PC-9 (cell line): ENCODE measurements at regions not wholly inside any gene's neighbourhood (a gene's known extent, or its start where the extent isn't known, plus 50 kb on each side); places are given as distances from the start of the nearest gene placed in this dataset.

Source experiments
- EZH2 ChIP-seq: fragments of 200-600 bp; sonication (generic); IDR thresholded peaks from 2 replicates; pipeline ENCODE4 v1.8.0; 2017; ENCODE audit warnings: antibody characterized with exemption, low read depth
- TF ChIP-seq, protein P1 (sequence below): fragments of 200-600 bp; sonication (generic); conservative IDR thresholded peaks from 2 replicates; pipeline ENCODE4 v1.6.1; 2017; ENCODE audit warnings: mixed run types, antibody characterized with exemption, mild to moderate bottlenecking, moderate library complexity

DNA sequence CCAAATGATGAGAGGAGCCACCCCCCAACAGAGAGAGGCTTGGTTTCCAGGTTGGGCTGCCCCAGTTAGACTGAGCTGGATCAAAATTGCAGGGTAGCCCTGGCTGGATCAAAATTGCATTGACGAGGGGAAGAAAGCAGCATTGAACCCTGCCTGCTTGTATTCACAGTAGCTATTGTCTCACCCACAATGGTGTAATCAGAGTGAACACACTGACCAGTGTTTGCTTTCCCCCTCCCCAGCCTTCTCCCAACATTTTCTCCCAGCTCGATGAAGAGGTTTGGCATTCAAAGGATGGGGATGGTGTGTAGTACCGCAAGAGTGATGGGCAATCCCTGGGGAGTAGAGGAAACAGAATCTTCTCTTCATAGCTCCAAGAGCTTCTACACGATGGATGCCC, 223.8 kb downstream of the ADAMTS9 start:
- TF ChIP-seq, protein P1, sequence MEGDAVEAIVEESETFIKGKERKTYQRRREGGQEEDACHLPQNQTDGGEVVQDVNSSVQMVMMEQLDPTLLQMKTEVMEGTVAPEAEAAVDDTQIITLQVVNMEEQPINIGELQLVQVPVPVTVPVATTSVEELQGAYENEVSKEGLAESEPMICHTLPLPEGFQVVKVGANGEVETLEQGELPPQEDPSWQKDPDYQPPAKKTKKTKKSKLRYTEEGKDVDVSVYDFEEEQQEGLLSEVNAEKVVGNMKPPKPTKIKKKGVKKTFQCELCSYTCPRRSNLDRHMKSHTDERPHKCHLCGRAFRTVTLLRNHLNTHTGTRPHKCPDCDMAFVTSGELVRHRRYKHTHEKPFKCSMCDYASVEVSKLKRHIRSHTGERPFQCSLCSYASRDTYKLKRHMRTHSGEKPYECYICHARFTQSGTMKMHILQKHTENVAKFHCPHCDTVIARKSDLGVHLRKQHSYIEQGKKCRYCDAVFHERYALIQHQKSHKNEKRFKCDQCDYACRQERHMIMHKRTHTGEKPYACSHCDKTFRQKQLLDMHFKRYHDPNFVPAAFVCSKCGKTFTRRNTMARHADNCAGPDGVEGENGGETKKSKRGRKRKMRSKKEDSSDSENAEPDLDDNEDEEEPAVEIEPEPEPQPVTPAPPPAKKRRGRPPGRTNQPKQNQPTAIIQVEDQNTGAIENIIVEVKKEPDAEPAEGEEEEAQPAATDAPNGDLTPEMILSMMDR, result no peak
- no peak for TF ChIP-seq EZH2
